PC-3 (cell line): ENCODE measurements at regions not wholly inside any gene's neighbourhood (a gene's known extent, or its start where the extent isn't known, plus 50 kb on each side); places are given as distances from the start of the nearest gene placed in this dataset.

ENCODE experiments used
- CTCF ChIP-seq: fragments of 300-600 bp; sonication (generic); conservative IDR thresholded peaks from 2 replicates; pipeline ENCODE4 v1.5.1; 2017; ENCODE audit warnings: antibody characterized with exemption, low read depth, mild to moderate bottlenecking, low read length
- EZH2 ChIP-seq: fragments of 300-600 bp; sonication (generic); IDR thresholded peaks from one replicate; pipeline ENCODE4 v1.6.1; 2017; ENCODE audit warnings: antibody characterized with exemption, mild to moderate bottlenecking, low read length; ENCODE audit not compliant: unreplicated experiment

DNA sequence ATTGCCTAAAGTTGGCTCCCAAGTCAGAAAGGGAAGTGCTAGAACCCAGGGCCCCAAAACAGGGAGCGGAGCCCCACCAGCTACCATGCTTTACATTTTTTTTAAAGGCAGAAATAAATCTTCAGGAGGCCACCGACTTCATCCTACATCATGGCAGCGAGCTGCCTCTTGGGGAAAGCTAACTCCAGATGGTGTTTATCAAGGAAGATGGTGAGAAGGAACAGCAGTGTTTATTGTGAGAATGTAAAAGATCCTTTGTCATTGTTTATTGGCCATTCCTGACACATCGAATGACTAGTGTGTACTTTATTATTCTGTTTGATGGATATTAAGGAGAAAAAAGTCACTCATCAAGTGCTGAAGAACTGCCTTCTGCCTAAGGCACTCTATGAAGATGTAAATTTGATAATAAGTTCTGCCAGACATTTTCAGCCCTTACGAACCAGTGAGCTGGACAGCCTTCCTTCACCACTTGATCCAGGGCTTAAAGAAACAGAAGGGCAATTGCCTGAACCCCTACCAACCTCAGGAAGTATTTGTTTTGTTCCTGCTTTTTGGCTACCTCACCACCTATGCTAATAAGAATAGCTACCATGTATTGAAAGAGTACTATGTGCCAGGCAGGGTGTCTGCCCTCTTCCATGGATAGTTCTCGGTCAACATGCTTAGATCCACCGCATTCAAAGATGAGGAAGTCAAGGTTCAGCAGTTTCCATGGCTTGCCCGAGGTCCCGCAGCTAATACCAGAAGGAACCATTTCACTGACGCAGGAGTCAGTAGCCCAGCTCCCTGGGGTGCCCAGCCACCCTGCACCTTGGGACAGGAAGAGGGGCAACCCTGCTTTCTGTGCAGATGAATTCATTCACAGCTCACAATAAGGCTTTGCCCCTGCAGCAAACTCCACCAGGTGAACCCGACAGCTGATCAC, 194.7 kb upstream of the RREB1 start:
- TF ChIP-seq CTCF: no peak
- no peak for TF ChIP-seq EZH2
